Uterus (tissue), 2 donors: ENCODE measurements at regions not wholly inside any gene's neighbourhood (a gene's known extent, or its start where the extent isn't known, plus 50 kb on each side); places are given as distances from the start of the nearest gene placed in this dataset.

Source experiments
- POLR2A ChIP-seq, 2 donors: fragments of 450-650 bp; IDR thresholded peaks; one replicate each; pipeline ENCODE4 v1.6.1; 2016; ENCODE audit warnings: antibody characterized with exemption in 2 of 2, mild to moderate bottlenecking in 1 of 2, moderate library complexity in 1 of 2
- TF ChIP-seq, protein P1 (sequence below), 4 experiments: fragments of 200-600 bp in 2 of 4; fragments of 450-650 bp in 2 of 4; sonication (generic) in 2 of 4; IDR thresholded peaks; one replicate each; pipeline ENCODE4 v1.5.1; 2016 to 2019; ENCODE audit warnings: antibody characterized with exemption in 4 of 4, mild to moderate bottlenecking in 2 of 4, moderate library complexity in 1 of 4

DNA sequence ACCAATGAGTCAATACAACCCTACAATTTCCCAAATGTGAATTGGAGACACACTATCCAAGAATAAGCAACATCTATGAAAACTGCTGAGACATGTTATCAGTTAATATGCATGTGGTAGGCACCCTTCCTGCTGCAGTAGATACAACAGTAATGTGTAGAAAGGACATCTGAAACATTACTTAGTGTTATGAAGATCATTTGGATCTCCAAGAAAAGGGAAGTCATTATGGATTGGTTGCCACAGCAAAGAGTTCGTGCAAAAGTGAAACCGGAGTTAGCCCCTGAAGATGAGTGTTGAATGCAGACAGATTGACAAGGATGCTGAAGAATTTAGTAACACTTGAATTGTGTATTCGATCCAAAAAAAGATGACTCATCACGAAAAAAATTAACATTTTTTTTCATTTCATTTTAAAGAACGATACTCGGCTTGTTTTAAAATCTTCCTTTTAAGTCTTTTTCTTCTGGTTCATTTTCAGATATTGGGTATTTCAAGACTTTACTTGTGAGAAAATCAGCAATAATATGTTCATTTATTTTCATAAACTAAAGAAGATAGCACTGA lies 322.4 kb upstream of the KLF6 start:
- no peak for TF ChIP-seq POLR2A (IDR thresholded peaks at IDR 0.05)
- TF ChIP-seq, protein P1, sequence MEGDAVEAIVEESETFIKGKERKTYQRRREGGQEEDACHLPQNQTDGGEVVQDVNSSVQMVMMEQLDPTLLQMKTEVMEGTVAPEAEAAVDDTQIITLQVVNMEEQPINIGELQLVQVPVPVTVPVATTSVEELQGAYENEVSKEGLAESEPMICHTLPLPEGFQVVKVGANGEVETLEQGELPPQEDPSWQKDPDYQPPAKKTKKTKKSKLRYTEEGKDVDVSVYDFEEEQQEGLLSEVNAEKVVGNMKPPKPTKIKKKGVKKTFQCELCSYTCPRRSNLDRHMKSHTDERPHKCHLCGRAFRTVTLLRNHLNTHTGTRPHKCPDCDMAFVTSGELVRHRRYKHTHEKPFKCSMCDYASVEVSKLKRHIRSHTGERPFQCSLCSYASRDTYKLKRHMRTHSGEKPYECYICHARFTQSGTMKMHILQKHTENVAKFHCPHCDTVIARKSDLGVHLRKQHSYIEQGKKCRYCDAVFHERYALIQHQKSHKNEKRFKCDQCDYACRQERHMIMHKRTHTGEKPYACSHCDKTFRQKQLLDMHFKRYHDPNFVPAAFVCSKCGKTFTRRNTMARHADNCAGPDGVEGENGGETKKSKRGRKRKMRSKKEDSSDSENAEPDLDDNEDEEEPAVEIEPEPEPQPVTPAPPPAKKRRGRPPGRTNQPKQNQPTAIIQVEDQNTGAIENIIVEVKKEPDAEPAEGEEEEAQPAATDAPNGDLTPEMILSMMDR (IDR thresholded peaks at IDR 0.05), result no peak
